RPMI7951 (cell line): ENCODE measurements at regions not wholly inside any gene's neighbourhood (a gene's known extent, or its start where the extent isn't known, plus 50 kb on each side); places are given as distances from the start of the nearest gene placed in this dataset.
"Not testable (repeated sequence)": the region's sequence is repeated elsewhere in the genome, so short reads cannot be mapped to it uniquely, and the experiment has no call there.

Experiments used
- DNase-seq: peaks from one replicate; pipeline ENCODE4 v3.0.0-alpha.2; 2012; ENCODE audit warnings: low read depth

- no peak for DNase-seq
Observed at GRCh38 chr10:124244256-124244877, 151.0 kb upstream of the CHST15 start.

- no peak for DNase-seq
Observed at GRCh38 chr10:124243702-124244121, 150.3 kb upstream of the CHST15 start.

- DNase-seq: no peak
Observed at GRCh38 chr10:124242791-124243190, 149.4 kb upstream of the CHST15 start.

GRCh38 chr10:124242365-124242764 is 149.0 kb upstream of the CHST15 start:
- no peak for DNase-seq

- DNase-seq: not testable (repeated sequence)
Observed at GRCh38 chr10:124241510-124241909, 148.1 kb upstream of the CHST15 start.

- DNase-seq: no peak
Observed at GRCh38 chr10:124240839-124241291, 147.5 kb upstream of the CHST15 start.

- DNase-seq: no peak
Observed at GRCh38 chr10:124239696-124240095, 146.3 kb upstream of the CHST15 start.

- no peak for DNase-seq
Observed at GRCh38 chr10:124239134-124239533, 145.7 kb upstream of the CHST15 start.

- no peak for DNase-seq
Observed at GRCh38 chr10:124238367-124238766, 145.0 kb upstream of the CHST15 start.

- no peak for DNase-seq
Observed at GRCh38 chr10:124237282-124237961, 144.0 kb upstream of the CHST15 start.

GRCh38 chr10:124236816-124237215 is 143.4 kb upstream of the CHST15 start:
- peak; percentile 67 for DNase-seq

GRCh38 chr10:124236136-124236535 is 142.7 kb upstream of the CHST15 start:
- no peak for DNase-seq

- DNase-seq: no peak
Observed at GRCh38 chr10:124235232-124235631, 141.8 kb upstream of the CHST15 start.

- no peak for DNase-seq
Observed at GRCh38 chr10:124233546-124234138, 140.2 kb upstream of the CHST15 start.

- no peak for DNase-seq
Observed at GRCh38 chr10:124232686-124233545, 139.5 kb upstream of the CHST15 start.

- no peak for DNase-seq
Observed at GRCh38 chr10:124231168-124232155, 138.1 kb upstream of the CHST15 start.

GRCh38 chr10:124230635-124231167 is 137.3 kb upstream of the CHST15 start:
- DNase-seq: no peak

- DNase-seq: no peak
Observed at GRCh38 chr10:124229989-124230634, 136.7 kb upstream of the CHST15 start.

GRCh38 chr10:124229201-124229988 is 136.0 kb upstream of the CHST15 start:
- no peak for DNase-seq
